OCI-LY1 (cell line): ENCODE measurements at regions not wholly inside any gene's neighbourhood (a gene's known extent, or its start where the extent isn't known, plus 50 kb on each side); places are given as distances from the start of the nearest gene placed in this dataset.

Experiments
- CTCF ChIP-seq: fragments of 200-600 bp; sonication (generic), shearing (Covaris generic); IDR thresholded peaks from 2 replicates; pipeline ENCODE4 v1.5.1; 2017; ENCODE audit warnings: mild to moderate bottlenecking, antibody characterized with exemption, low read length, moderate library complexity, mixed read lengths
- EZH2 ChIP-seq: fragments of 200-600 bp; sonication (generic), shearing (Covaris generic); IDR thresholded peaks from 2 replicates; pipeline ENCODE4 v1.8.0; 2017; ENCODE audit warnings: borderline replicate concordance, mixed run types, mild to moderate bottlenecking, antibody characterized with exemption, low read length, moderate library complexity, mixed read lengths

DNA sequence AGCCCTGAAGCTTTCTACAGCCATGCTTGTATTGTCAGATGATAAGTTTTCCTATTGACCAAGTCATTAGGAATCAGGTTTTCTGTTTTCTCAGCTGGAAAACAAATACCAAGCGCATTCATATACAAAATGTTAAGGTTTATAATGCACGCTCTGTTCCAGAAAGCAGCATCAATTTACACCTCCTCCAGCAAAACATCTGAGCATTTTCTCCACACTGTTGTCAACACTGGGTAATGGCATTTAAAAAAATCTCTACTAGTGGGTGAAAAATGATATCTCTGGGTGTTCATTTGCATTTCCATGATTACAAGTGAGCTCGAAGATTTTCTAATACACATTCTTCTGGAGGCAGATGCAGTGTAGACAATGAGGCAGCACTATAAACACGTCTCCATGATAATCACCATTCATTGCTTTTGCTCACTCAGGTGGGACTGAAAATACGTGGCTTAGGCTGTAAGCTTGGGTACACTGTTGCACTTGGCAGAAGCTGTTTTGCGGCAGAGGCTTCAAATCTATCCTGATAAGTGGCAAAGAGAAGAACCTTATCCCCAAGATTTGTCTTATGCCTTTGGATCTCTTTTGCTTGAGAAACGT, 114.8 kb upstream of the PLPP4 start:
- TF ChIP-seq EZH2 (no peak), CTCF (no peak)
